Stimulated activated naive B cell treated with anti-CD40 and anti-IgM and Interleukin-4, amounts not matched to agents 10 μg/mL and 1 μg/mL and 100 μg/mL, for 72 hours (primary cell): ENCODE measurements at regions not wholly inside any gene's neighbourhood (a gene's known extent, or its start where the extent isn't known, plus 50 kb on each side); places are given as distances from the start of the nearest gene placed in this dataset.
A peak's percentile ranks its signal among the peaks of the same experiment; 100 is the strongest.

Source experiments
- ATAC-seq, 2 donors: fragments of 150-1000 bp; cut with Tn5 transposase; replicated peaks; 2 replicates each; pipeline ENCODE4 v1.10.0; 2021; ENCODE audit warnings: moderate library complexity in 1 of 2
- DNase-seq: peaks from one replicate; pipeline ENCODE4 v3.0.0; 2021
- H3K27ac Mint-ChIP-seq: one replicate; pipeline ENCODE4 v1.8.0; 2022; ENCODE audit warnings: mild to moderate bottlenecking, mixed read lengths
- H3K27me3 Mint-ChIP-seq, 2 donors: one replicate each; pipeline ENCODE4 v1.8.0; 2022; ENCODE audit warnings: mixed read lengths in 2 of 2
- H3K36me3 Mint-ChIP-seq, 2 donors: one replicate each; pipeline ENCODE4 v1.8.0; 2022; ENCODE audit warnings: mixed read lengths in 2 of 2, mild to moderate bottlenecking in 1 of 2
- H3K4me1 Mint-ChIP-seq, 2 donors: one replicate each; pipeline ENCODE4 v1.8.0; 2022; ENCODE audit warnings: mixed read lengths in 2 of 2, mild to moderate bottlenecking in 1 of 2
- H3K4me3 Mint-ChIP-seq, 2 donors: one replicate each; pipeline ENCODE4 v1.8.0; 2022; ENCODE audit warnings: mild to moderate bottlenecking in 2 of 2, mixed read lengths in 2 of 2, moderate library complexity in 1 of 2
- H3K9me3 Mint-ChIP-seq, 2 donors: one replicate each; pipeline ENCODE4 v1.8.0; 2022; ENCODE audit warnings: mixed read lengths in 2 of 2, mild to moderate bottlenecking in 1 of 2

- H3K27me3 Mint-ChIP-seq: no peaks in the 10 kb centered on the region
- DNase-seq (no peak), ATAC-seq (no peak)
- peaks cover 0 to 2% of the 10 kb centered on the region in 2 donors for H3K4me1 Mint-ChIP-seq
- no peaks in the 10 kb centered on the region for H3K9me3 Mint-ChIP-seq
- no peak overlapping the region for H3K4me3 Mint-ChIP-seq
- peaks cover 3 to 14% of the 10 kb centered on the region in 2 donors for H3K36me3 Mint-ChIP-seq
- H3K27ac Mint-ChIP-seq: no peak overlapping the region
These were observed 222.1 kb downstream of the ZIC5 start for GRCh38 chr13:99749271-99750019.

- H3K27me3 Mint-ChIP-seq: no peaks in the 10 kb centered on the region
- no peaks in the 10 kb centered on the region for H3K9me3 Mint-ChIP-seq
- peaks cover 0 to 7% of the 10 kb centered on the region in 2 donors for H3K4me1 Mint-ChIP-seq
- peaks cover 3 to 14% of the 10 kb centered on the region in 2 donors for H3K36me3 Mint-ChIP-seq
- no peak overlapping the region for H3K4me3 Mint-ChIP-seq
- ATAC-seq: no peak
- no peak overlapping the region for H3K27ac Mint-ChIP-seq
- DNase-seq: no peak
These were observed 224.2 kb downstream of the ZIC5 start for GRCh38 chr13:99747403-99747710.

GRCh38 chr13:99746637-99747402, 224.7 kb downstream of the ZIC5 start:
- H3K4me3 Mint-ChIP-seq: no peak overlapping the region
- no peak for ATAC-seq
- no peaks in the 10 kb centered on the region for H3K9me3 Mint-ChIP-seq
- peaks cover 3 to 11% of the 10 kb centered on the region in 2 donors for H3K36me3 Mint-ChIP-seq
- H3K4me1 Mint-ChIP-seq: peaks cover 0 to 7% of the 10 kb centered on the region in 2 donors
- H3K27me3 Mint-ChIP-seq: no peaks in the 10 kb centered on the region
- no peak overlapping the region for H3K27ac Mint-ChIP-seq
- no peak for DNase-seq

GRCh38 chr13:99743094-99743493, 228.5 kb downstream of the ZIC5 start:
- peaks cover 0 to 5% of the 10 kb centered on the region in 2 donors for H3K36me3 Mint-ChIP-seq
- ATAC-seq: no peak
- H3K27me3 Mint-ChIP-seq: no peaks in the 10 kb centered on the region
- H3K27ac Mint-ChIP-seq: no peak overlapping the region
- no peak overlapping the region for H3K4me3 Mint-ChIP-seq
- peaks cover 4 to 13% of the 10 kb centered on the region in 2 donors for H3K4me1 Mint-ChIP-seq
- DNase-seq: no peak
- H3K9me3 Mint-ChIP-seq: no peaks in the 10 kb centered on the region

- no peak for DNase-seq
- H3K4me1 Mint-ChIP-seq: peaks cover 4 to 13% of the 10 kb centered on the region in 2 donors
- no peaks in the 10 kb centered on the region for H3K9me3 Mint-ChIP-seq
- no peaks in the 10 kb centered on the region for H3K27me3 Mint-ChIP-seq
- no peaks in the 10 kb centered on the region for H3K36me3 Mint-ChIP-seq
- no peak overlapping the region for H3K27ac Mint-ChIP-seq
- H3K4me3 Mint-ChIP-seq: no peak overlapping the region
- ATAC-seq: no peak
These were observed 229.6 kb downstream of the ZIC5 start for GRCh38 chr13:99741960-99742359.

GRCh38 chr13:99740251-99740979, 231.2 kb downstream of the ZIC5 start:
- Mint-ChIP-seq H3K4me1 (peaks cover 4 to 13% of the 10 kb centered on the region in 2 donors), H3K36me3 (no peaks in the 10 kb centered on the region), H3K4me3 (no peak overlapping the region), H3K9me3 (no peaks in the 10 kb centered on the region), H3K27ac (no peak overlapping the region), H3K27me3 (no peaks in the 10 kb centered on the region)
- DNase-seq (no peak), ATAC-seq (no peak)

GRCh38 chr13:99738626-99739025, 232.9 kb downstream of the ZIC5 start:
- H3K4me1 Mint-ChIP-seq: peaks cover 6 to 20% of the 10 kb centered on the region in 2 donors
- H3K4me3 Mint-ChIP-seq: no peak overlapping the region
- H3K36me3 Mint-ChIP-seq: no peaks in the 10 kb centered on the region
- ATAC-seq (peak in 1 of 2 donors; percentile 27), DNase-seq (no peak)
- no peaks in the 10 kb centered on the region for H3K9me3 Mint-ChIP-seq
- H3K27me3 Mint-ChIP-seq: no peaks in the 10 kb centered on the region
- H3K27ac Mint-ChIP-seq: no peak overlapping the region

GRCh38 chr13:99737481-99738245, 233.9 kb downstream of the ZIC5 start:
- Mint-ChIP-seq H3K4me1 (peaks cover 7 to 23% of the 10 kb centered on the region in 2 donors), H3K27me3 (no peaks in the 10 kb centered on the region), H3K9me3 (no peaks in the 10 kb centered on the region), H3K27ac (no peak overlapping the region), H3K4me3 (no peak overlapping the region), H3K36me3 (no peaks in the 10 kb centered on the region)
- ATAC-seq (no peak), DNase-seq (no peak)

GRCh38 chr13:99736541-99736940, 235.0 kb downstream of the ZIC5 start:
- no peaks in the 10 kb centered on the region for H3K9me3 Mint-ChIP-seq
- ATAC-seq (no peak), DNase-seq (no peak)
- peaks cover 7 to 22% of the 10 kb centered on the region in 2 donors for H3K4me1 Mint-ChIP-seq
- H3K27ac Mint-ChIP-seq: no peak overlapping the region
- no peak overlapping the region for H3K4me3 Mint-ChIP-seq
- H3K36me3 Mint-ChIP-seq: no peaks in the 10 kb centered on the region
- no peaks in the 10 kb centered on the region for H3K27me3 Mint-ChIP-seq

GRCh38 chr13:99734013-99734693, 232.9 kb downstream of the TM9SF2 start:
- no peak for ATAC-seq
- no peak overlapping the region for H3K27ac Mint-ChIP-seq
- no peak for DNase-seq
- H3K4me1 Mint-ChIP-seq: peaks cover 12 to 22% of the 10 kb centered on the region in 2 donors
- H3K4me3 Mint-ChIP-seq: no peak overlapping the region
- no peaks in the 10 kb centered on the region for H3K27me3 Mint-ChIP-seq
- peaks cover 0 to 4% of the 10 kb centered on the region in 2 donors for H3K36me3 Mint-ChIP-seq
- no peaks in the 10 kb centered on the region for H3K9me3 Mint-ChIP-seq

- Mint-ChIP-seq H3K27ac (no peak overlapping the region), H3K4me3 (no peak overlapping the region)
These were observed 232.1 kb downstream of the TM9SF2 start for GRCh38 chr13:99733346-99733745.

GRCh38 chr13:99731747-99732146, 230.5 kb downstream of the TM9SF2 start:
- no peak for DNase-seq
- H3K27ac Mint-ChIP-seq: no peak overlapping the region

More at GRCh38 chr13:99733346-99733745, 232.1 kb downstream of the TM9SF2 start:
- H3K36me3 Mint-ChIP-seq: peaks cover 0 to 4% of the 10 kb centered on the region in 2 donors
- H3K9me3 Mint-ChIP-seq: no peaks in the 10 kb centered on the region
- H3K4me1 Mint-ChIP-seq: peaks cover 8 to 16% of the 10 kb centered on the region in 2 donors
- no peak for DNase-seq
- H3K27me3 Mint-ChIP-seq: no peaks in the 10 kb centered on the region
- no peak for ATAC-seq

GRCh38 chr13:99730403-99730802, 229.1 kb downstream of the TM9SF2 start:
- Mint-ChIP-seq H3K9me3 (no peaks in the 10 kb centered on the region), H3K4me3 (no peak overlapping the region), H3K27me3 (no peaks in the 10 kb centered on the region), H3K36me3 (peaks cover 0 to 4% of the 10 kb centered on the region in 2 donors), H3K27ac (no peak overlapping the region), H3K4me1 (peaks cover 8 to 15% of the 10 kb centered on the region in 2 donors)
- DNase-seq (no peak), ATAC-seq (no peak)

More at GRCh38 chr13:99731747-99732146, 230.5 kb downstream of the TM9SF2 start:
- no peaks in the 10 kb centered on the region for H3K9me3 Mint-ChIP-seq
- no peak for ATAC-seq
- H3K4me3 Mint-ChIP-seq: no peak overlapping the region
- H3K36me3 Mint-ChIP-seq: peaks cover 0 to 4% of the 10 kb centered on the region in 2 donors
- peaks cover 8 to 15% of the 10 kb centered on the region in 2 donors for H3K4me1 Mint-ChIP-seq
- no peaks in the 10 kb centered on the region for H3K27me3 Mint-ChIP-seq
